OCI-LY3 (cell line): ENCODE measurements at regions not wholly inside any gene's neighbourhood (a gene's known extent, or its start where the extent isn't known, plus 50 kb on each side); places are given as distances from the start of the nearest gene placed in this dataset.

Experiments
- CTCF ChIP-seq: fragments of 200-600, 300-600 bp; sonication (generic); IDR thresholded peaks from 2 replicates; pipeline ENCODE4 v1.5.1; 2014; ENCODE audit warnings: antibody characterized with exemption, low read length, low read depth
- EZH2phosphoT487 ChIP-seq: fragments of 200-600 bp; shearing (Covaris generic); IDR thresholded peaks from 2 replicates; pipeline ENCODE4 v1.6.1; 2018; ENCODE audit warnings: antibody characterized with exemption, mixed run types, low read depth

GRCh38 chr3:25170021-25170420 lies 258.0 kb upstream of the RARB start:
- TF ChIP-seq CTCF (no peak), EZH2phosphoT487 (no peak)
